B cell (primary cell): ENCODE measurements at regions not wholly inside any gene's neighbourhood (a gene's known extent, or its start where the extent isn't known, plus 50 kb on each side); places are given as distances from the start of the nearest gene placed in this dataset.

Source experiments
- ATAC-seq: fragments of 200-7000 bp; cut with Tn5 transposase; one replicate; pipeline ENCODE4 v1.10.0; 2021; ENCODE audit warnings: low read depth, mild to moderate bottlenecking, moderate number of reproducible peaks, moderate library complexity
- CTCF ChIA-PET: fragments of 350-600 bp; sonication (Branson Sonifier 250); formaldehyde crosslinking; loops from one replicate; lab custom pipeline; 2021; ENCODE audit warnings: antibody characterized with exemption, inconsistent platforms; lab: Charles Lee
- POLR2A ChIA-PET: fragments of 350-600 bp; sonication (Branson Sonifier 250); formaldehyde crosslinking; loops from one replicate; lab custom pipeline; 2021; ENCODE audit warnings: antibody characterized with exemption; lab: Charles Lee
- DNase-seq: peaks from one replicate; pipeline ENCODE4 v3.0.0; 2013
- H2AFZ ChIP-seq: 2 replicates; pipeline ENCODE4 v1.6.1; 2012; ENCODE audit warnings: mild to moderate bottlenecking, low read depth, low read length; ENCODE audit not compliant: insufficient read depth, poor library complexity, severe bottlenecking
- H3K27ac ChIP-seq, 2 donors: 1 replicate in 1 of 2; 2 replicates in 1 of 2; pipeline ENCODE4 v1.5.1; 2012 to 2013; ENCODE audit warnings: low read length in 2 of 2, mild to moderate bottlenecking in 2 of 2, moderate library complexity in 1 of 2
- H3K27me3 ChIP-seq, 4 experiments: fragments of 200-600 bp in 1 of 4; sonication (generic) in 1 of 4; replicated peaks in 1 of 4; 1 replicate in 2 of 4; 2 replicates in 2 of 4; pipeline versions ENCODE4 v1.6.1 to v1.7.0; 2013 to 2016; ENCODE audit warnings: low read length in 3 of 4, mild to moderate bottlenecking in 2 of 4, mixed read lengths in 1 of 4, moderate library complexity in 1 of 4; ENCODE audit not compliant: insufficient read depth in 4 of 4, control insufficient read depth in 3 of 4; ENCODE audit errors: control extremely low read depth in 1 of 4
- H3K36me3 ChIP-seq, 2 experiments: replicated peaks in 1 of 2; 1 replicate in 1 of 2; 2 replicates in 1 of 2; pipeline versions ENCODE4 v1.6.1 to v1.7.1; 2013; ENCODE audit warnings: low read length in 1 of 2; ENCODE audit not compliant: insufficient read depth in 2 of 2, control insufficient read depth in 1 of 2; ENCODE audit errors: control extremely low read depth in 1 of 2, extremely low read depth in 1 of 2
- H3K4me1 ChIP-seq, 2 donors: fragments of 200-600 bp in 1 of 2; sonication (generic) in 1 of 2; 1 replicate in 1 of 2; 2 replicates in 1 of 2; pipeline versions ENCODE4 v1.5.1 to v1.6.1; 2013 to 2017; ENCODE audit warnings: low read length in 2 of 2; ENCODE audit not compliant: control insufficient read depth in 2 of 2, insufficient read depth in 2 of 2
- H3K4me2 ChIP-seq: replicated peaks from 2 replicates; pipeline ENCODE3; 2012; ENCODE audit warnings: mild to moderate bottlenecking, low read depth, low read length; ENCODE audit not compliant: poor library complexity, severe bottlenecking
- H3K4me3 ChIP-seq, 5 experiments: fragments of 200-600 bp in 1 of 5; sonication (generic) in 1 of 5; 1 replicate in 3 of 5; 2 replicates in 2 of 5; pipeline versions ENCODE4 v1.5.1 to v1.7.0; 2011 to 2016; ENCODE audit warnings: low read length in 4 of 5, mild to moderate bottlenecking in 4 of 5, low read depth in 2 of 5, control low read depth in 1 of 5, moderate library complexity in 1 of 5; ENCODE audit not compliant: insufficient read depth in 1 of 5; ENCODE audit errors: control extremely low read depth in 1 of 5, extremely low read depth in 1 of 5
- H3K79me2 ChIP-seq: fragments of 200-600 bp; sonication (generic); one replicate; pipeline ENCODE4 v1.6.0; 2016; ENCODE audit warnings: low read length; ENCODE audit not compliant: control insufficient read depth, insufficient read depth
- H3K9ac ChIP-seq: fragments of 200-600 bp; sonication (generic); 2 replicates; pipeline ENCODE4 v1.6.1; 2017; ENCODE audit warnings: mild to moderate bottlenecking, low read length, moderate library complexity
- H3K9me3 ChIP-seq, 3 donors: one replicate each; pipeline versions ENCODE4 v1.6.1 to v1.7.1; 2013; ENCODE audit warnings: low read length in 2 of 3; ENCODE audit not compliant: control insufficient read depth in 2 of 3, insufficient read depth in 1 of 3; ENCODE audit errors: control extremely low read depth in 1 of 3
- H4K20me1 ChIP-seq: 2 replicates; pipeline ENCODE4 v1.6.0; 2012; ENCODE audit warnings: mild to moderate bottlenecking, low read length; ENCODE audit not compliant: insufficient read depth, control insufficient read depth, poor library complexity, severe bottlenecking
- H3K27ac Mint-ChIP-seq: one replicate; pipeline ENCODE4 v1.8.0; 2021; ENCODE audit warnings: mixed read lengths
- H3K27me3 Mint-ChIP-seq: one replicate; pipeline ENCODE4 v1.8.0; 2021; ENCODE audit warnings: mixed read lengths
- H3K4me1 Mint-ChIP-seq: one replicate; pipeline ENCODE4 v1.8.0; 2021; ENCODE audit warnings: mixed read lengths
- H3K4me3 Mint-ChIP-seq: one replicate; pipeline ENCODE4 v1.8.0; 2021; ENCODE audit warnings: mixed read lengths
- H3K9me3 Mint-ChIP-seq: one replicate; pipeline ENCODE4 v1.8.0; 2022; ENCODE audit warnings: mixed read lengths; ENCODE audit not compliant: insufficient read depth
- EZH2 ChIP-seq: IDR thresholded peaks from 2 replicates; pipeline ENCODE4 v1.6.1; 2012; ENCODE audit warnings: borderline replicate concordance, low read depth, mild to moderate bottlenecking, moderate library complexity, low read length; ENCODE audit not compliant: insufficient read depth, poor library complexity, severe bottlenecking
- WGBS: methylation state at CpG from one replicate; pipeline ENCODE4 v1.1.5; 2013; ENCODE audit warnings: missing lambda C conversion rate; ENCODE audit not compliant: insufficient coverage; 5-methylcytosine and 5-hydroxymethylcytosine counted together
- intact Hi-C: fragments of 100-400 bp; cut with micrococcal nuclease; formaldehyde crosslinking; loops from one replicate; pipeline ENCODE4 v1.10.0; 2022
- TF ChIP-seq, protein P1 (sequence below): fragments of 200-600 bp; IDR thresholded peaks from one replicate; pipeline ENCODE4 v1.8.0; 2022; ENCODE audit warnings: antibody characterized with exemption, mild to moderate bottlenecking

DNA sequence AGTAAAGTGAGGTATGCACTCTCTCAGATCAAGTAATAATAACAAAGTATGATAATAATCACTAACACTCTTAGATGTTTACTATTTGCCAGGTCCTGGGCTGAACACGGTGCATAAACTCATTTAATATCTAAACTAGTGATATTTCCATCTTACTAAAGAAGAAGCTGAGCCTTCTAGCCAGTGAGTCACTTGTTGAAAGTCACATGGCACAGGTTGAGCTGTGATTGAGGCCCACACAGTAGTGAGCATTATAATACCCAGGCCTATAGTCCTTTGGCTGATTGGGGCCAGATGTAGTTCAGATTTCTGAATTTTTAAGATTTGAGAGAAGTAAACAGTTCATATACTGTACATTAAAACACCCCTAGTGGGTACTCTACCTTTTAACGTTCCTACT, 93.2 kb upstream of the CCDC80 start:
- H3K36me3 ChIP-seq, result no peaks in the 10 kb centered on the region
- intact Hi-C loops, result loop anchor here (1.0 to 10.0 kb wide), 4 partner anchors 91 to 555 kb away; no protein-coding TSS in a partner anchor
- no peaks in the 10 kb centered on the region for H3K9me3 Mint-ChIP-seq
- no peak overlapping the region for H3K27ac ChIP-seq
- no peaks in the 10 kb centered on the region for H3K79me2 ChIP-seq
- H3K27ac Mint-ChIP-seq, result no peak overlapping the region
- H3K27me3 ChIP-seq, result no peaks in the 10 kb centered on the region
- H3K4me3 ChIP-seq, result no peak overlapping the region
- POLR2A ChIA-PET, result interaction anchor here (0.8 kb wide), 1 partner anchor 241 kb away, joined by 3 read pairs; the partner anchor contains the start of gene CD200R1
- TF ChIP-seq, protein P1, sequence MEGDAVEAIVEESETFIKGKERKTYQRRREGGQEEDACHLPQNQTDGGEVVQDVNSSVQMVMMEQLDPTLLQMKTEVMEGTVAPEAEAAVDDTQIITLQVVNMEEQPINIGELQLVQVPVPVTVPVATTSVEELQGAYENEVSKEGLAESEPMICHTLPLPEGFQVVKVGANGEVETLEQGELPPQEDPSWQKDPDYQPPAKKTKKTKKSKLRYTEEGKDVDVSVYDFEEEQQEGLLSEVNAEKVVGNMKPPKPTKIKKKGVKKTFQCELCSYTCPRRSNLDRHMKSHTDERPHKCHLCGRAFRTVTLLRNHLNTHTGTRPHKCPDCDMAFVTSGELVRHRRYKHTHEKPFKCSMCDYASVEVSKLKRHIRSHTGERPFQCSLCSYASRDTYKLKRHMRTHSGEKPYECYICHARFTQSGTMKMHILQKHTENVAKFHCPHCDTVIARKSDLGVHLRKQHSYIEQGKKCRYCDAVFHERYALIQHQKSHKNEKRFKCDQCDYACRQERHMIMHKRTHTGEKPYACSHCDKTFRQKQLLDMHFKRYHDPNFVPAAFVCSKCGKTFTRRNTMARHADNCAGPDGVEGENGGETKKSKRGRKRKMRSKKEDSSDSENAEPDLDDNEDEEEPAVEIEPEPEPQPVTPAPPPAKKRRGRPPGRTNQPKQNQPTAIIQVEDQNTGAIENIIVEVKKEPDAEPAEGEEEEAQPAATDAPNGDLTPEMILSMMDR, result no peak
- no peak for TF ChIP-seq EZH2
- no peaks in the 10 kb centered on the region for H3K27me3 Mint-ChIP-seq
- no peak overlapping the region for H3K9ac ChIP-seq
- ATAC-seq (no peak), DNase-seq (no peak)
- CTCF ChIA-PET, result interaction anchor here (0.6 to 9.9 kb wide), 63 partner anchors 9 to 596 kb away, joined by 3 to 270 read pairs (median 5); partner anchors contain the start of genes CD200R1 and GTPBP8
- peaks cover 7 to 9% of the 10 kb centered on the region in 2 donors for H3K4me1 ChIP-seq
- no peak overlapping the region for H3K4me2 ChIP-seq
- WGBS, result no CpG with 5 or more reads among the region's 2 CpGs
- no peaks in the 10 kb centered on the region for H3K9me3 ChIP-seq
- no peak overlapping the region for H2AFZ ChIP-seq
- H3K4me3 Mint-ChIP-seq, result no peak overlapping the region
- H3K4me1 Mint-ChIP-seq, result peaks cover 24% of the 10 kb centered on the region
- H4K20me1 ChIP-seq, result no peaks in the 10 kb centered on the region

DNA sequence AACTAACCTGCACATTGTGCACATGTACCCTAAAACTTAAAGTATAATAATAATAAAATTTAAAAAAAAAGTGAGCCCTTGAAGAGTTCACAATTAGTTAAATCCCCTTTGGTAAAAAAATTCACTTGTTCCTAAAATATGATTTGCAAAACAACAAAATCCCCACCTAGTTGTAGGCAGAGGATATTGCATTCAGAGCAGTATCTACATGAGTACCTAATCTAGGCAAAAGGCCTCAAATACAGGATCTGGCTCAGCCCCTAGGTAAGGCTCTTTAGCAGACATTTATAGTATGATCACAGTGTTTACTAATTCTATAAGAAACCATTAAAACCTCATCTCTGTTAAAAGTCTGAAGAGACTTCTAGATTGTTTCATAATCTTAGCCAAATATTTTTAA, 89.3 kb upstream of the CCDC80 start:
- H3K9ac ChIP-seq, result no peak overlapping the region
- ChIA-PET POLR2A (no interaction called here), CTCF (no interaction called here)
- no peaks in the 10 kb centered on the region for H3K79me2 ChIP-seq
- no peaks in the 10 kb centered on the region for H3K9me3 Mint-ChIP-seq
- TF ChIP-seq, protein P1, result no peak
- no peak for TF ChIP-seq EZH2
- no peaks in the 10 kb centered on the region for H3K9me3 ChIP-seq
- no peak overlapping the region for H3K4me2 ChIP-seq
- no peak overlapping the region for H2AFZ ChIP-seq
- no peak overlapping the region for H3K27ac Mint-ChIP-seq
- H3K4me1 ChIP-seq, result peaks cover 0 to 4% of the 10 kb centered on the region in 2 donors
- intact Hi-C loops, result loop anchor here (10.0 kb wide), 1 partner anchor 425 kb away; no protein-coding TSS in a partner anchor
- no peaks in the 10 kb centered on the region for H3K27me3 Mint-ChIP-seq
- H3K4me3 ChIP-seq, result no peak overlapping the region
- H3K27ac ChIP-seq, result no peak overlapping the region
- no peak overlapping the region for H3K4me3 Mint-ChIP-seq
- no peak for ATAC-seq
- H3K27me3 ChIP-seq, result no peaks in the 10 kb centered on the region
- no peaks in the 10 kb centered on the region for H4K20me1 ChIP-seq
- H3K36me3 ChIP-seq, result no peaks in the 10 kb centered on the region
- peaks cover 4% of the 10 kb centered on the region for H3K4me1 Mint-ChIP-seq
- no peak for DNase-seq
